Uterus (tissue), 3 donors: ENCODE measurements at regions not wholly inside any gene's neighbourhood (a gene's known extent, or its start where the extent isn't known, plus 50 kb on each side); places are given as distances from the start of the nearest gene placed in this dataset.

Experiments
- DNase-seq, 2 donors: peaks; one replicate each; pipeline ENCODE4 v3.0.0-alpha.2; 2019 to 2020
- H3K27ac ChIP-seq, 2 donors: fragments of 200-600 bp; sonication (generic); 1 replicate in 1 of 2; 2 replicates in 1 of 2; pipeline ENCODE4 v1.5.1; 2016 to 2018
- H3K27me3 ChIP-seq, 2 donors: fragments of 200-600 bp; sonication (generic); one replicate each; pipeline ENCODE4 v1.5.1; 2018 to 2019; ENCODE audit warnings: control low read depth in 1 of 2
- H3K36me3 ChIP-seq, 2 donors: fragments of 200-600 bp; sonication (generic); one replicate each; pipeline ENCODE4 v1.5.1; 2019; ENCODE audit warnings: control low read depth in 1 of 2
- H3K4me1 ChIP-seq, 2 donors: fragments of 200-600 bp; sonication (generic); one replicate each; pipeline ENCODE4 v1.5.1; 2018 to 2019; ENCODE audit warnings: control low read depth in 1 of 2
- H3K4me3 ChIP-seq, 2 donors: fragments of 200-600 bp; sonication (generic); 1 replicate in 1 of 2; 2 replicates in 1 of 2; pipeline ENCODE4 v1.5.1; 2018 to 2019; ENCODE audit warnings: mild to moderate bottlenecking in 1 of 2
- H3K9me3 ChIP-seq, 2 donors: fragments of 200-600 bp; sonication (generic); one replicate each; pipeline ENCODE4 v1.5.1; 2019; ENCODE audit warnings: control low read depth in 1 of 2
- CTCF ChIP-seq, 4 experiments: fragments of 200-600 bp in 2 of 4; fragments of 450-650 bp in 2 of 4; sonication (generic) in 2 of 4; IDR thresholded peaks; one replicate each; pipeline ENCODE4 v1.5.1; 2016 to 2019; ENCODE audit warnings: antibody characterized with exemption in 4 of 4, mild to moderate bottlenecking in 2 of 4, moderate library complexity in 1 of 4
- POLR2A ChIP-seq, 2 donors: fragments of 450-650 bp; IDR thresholded peaks; one replicate each; pipeline ENCODE4 v1.6.1; 2016; ENCODE audit warnings: antibody characterized with exemption in 2 of 2, mild to moderate bottlenecking in 1 of 2, moderate library complexity in 1 of 2
- intact Hi-C: fragments of 100-400 bp; cut with DNase I; formaldehyde crosslinking; loops from one replicate; pipeline ENCODE4 v1.15.1; 2023; ENCODE audit warnings: low total_unique reads
- donor health status: DM: yes; HTN: yes; CAD: no.

GRCh38 chr2:234145511-234145910, 95.0 kb downstream of the SPP2 start:
- H3K4me3 ChIP-seq: no peak overlapping the region
- H3K27me3 ChIP-seq: no peaks in the 10 kb centered on the region
- DNase-seq: no peak
- H3K27ac ChIP-seq: no peak overlapping the region
- no peaks in the 10 kb centered on the region for H3K36me3 ChIP-seq
- H3K4me1 ChIP-seq: no peaks in the 10 kb centered on the region
- intact Hi-C loops: no loop called here
- no peak for TF ChIP-seq POLR2A (IDR thresholded peaks at IDR 0.05)
- TF ChIP-seq CTCF (IDR thresholded peaks at IDR 0.05): no peak
- no peaks in the 10 kb centered on the region for H3K9me3 ChIP-seq

GRCh38 chr2:234145057-234145456, 94.6 kb downstream of the SPP2 start:
- TF ChIP-seq POLR2A (IDR thresholded peaks at IDR 0.05): no peak
- no peak for TF ChIP-seq CTCF (IDR thresholded peaks at IDR 0.05)
- intact Hi-C loops: no loop called here
- H3K27me3 ChIP-seq: no peaks in the 10 kb centered on the region

GRCh38 chr2:234143896-234144295, 93.4 kb downstream of the SPP2 start:
- no peak overlapping the region for H3K27ac ChIP-seq
- no peaks in the 10 kb centered on the region for H3K27me3 ChIP-seq
- H3K4me3 ChIP-seq: no peak overlapping the region
- H3K36me3 ChIP-seq: no peaks in the 10 kb centered on the region
- H3K9me3 ChIP-seq: no peaks in the 10 kb centered on the region
- H3K4me1 ChIP-seq: no peaks in the 10 kb centered on the region
- DNase-seq: no peak
- intact Hi-C loops: no loop called here
- TF ChIP-seq POLR2A (IDR thresholded peaks at IDR 0.05) (no peak), CTCF (IDR thresholded peaks at IDR 0.05) (no peak)

More at GRCh38 chr2:234145057-234145456, 94.6 kb downstream of the SPP2 start:
- no peaks in the 10 kb centered on the region for H3K9me3 ChIP-seq
- DNase-seq: no peak
- no peak overlapping the region for H3K27ac ChIP-seq
- H3K4me3 ChIP-seq: no peak overlapping the region
- H3K4me1 ChIP-seq: no peaks in the 10 kb centered on the region
- no peaks in the 10 kb centered on the region for H3K36me3 ChIP-seq

- DNase-seq: no peak
- no peak overlapping the region for H3K27ac ChIP-seq
- H3K4me3 ChIP-seq: no peak overlapping the region
- no peaks in the 10 kb centered on the region for H3K36me3 ChIP-seq
- no peaks in the 10 kb centered on the region for H3K27me3 ChIP-seq
- H3K4me1 ChIP-seq: no peaks in the 10 kb centered on the region
- TF ChIP-seq POLR2A (IDR thresholded peaks at IDR 0.05) (no peak), CTCF (IDR thresholded peaks at IDR 0.05) (no peak)
- no peaks in the 10 kb centered on the region for H3K9me3 ChIP-seq
- intact Hi-C loops: no loop called here
Measured at GRCh38 chr2:234142530-234142929, 92.0 kb downstream of the SPP2 start.

- no peak for TF ChIP-seq POLR2A (IDR thresholded peaks at IDR 0.05)
- Histone ChIP-seq H3K4me3 (no peak overlapping the region), H3K27me3 (no peaks in the 10 kb centered on the region), H3K27ac (no peak overlapping the region), H3K9me3 (no peaks in the 10 kb centered on the region), H3K36me3 (no peaks in the 10 kb centered on the region), H3K4me1 (no peaks in the 10 kb centered on the region)
- DNase-seq: no peak
- intact Hi-C loops: no loop called here
Measured at GRCh38 chr2:234139755-234140154, 89.3 kb downstream of the SPP2 start.

- no peak overlapping the region for H3K4me3 ChIP-seq
- H3K4me1 ChIP-seq: no peaks in the 10 kb centered on the region
- no peaks in the 10 kb centered on the region for H3K36me3 ChIP-seq
- no peaks in the 10 kb centered on the region for H3K27me3 ChIP-seq
- H3K27ac ChIP-seq: no peak overlapping the region
- TF ChIP-seq CTCF (IDR thresholded peaks at IDR 0.05) (no peak), POLR2A (IDR thresholded peaks at IDR 0.05) (no peak)
- no peak for DNase-seq
- intact Hi-C loops: no loop called here
- H3K9me3 ChIP-seq: no peaks in the 10 kb centered on the region
Measured at GRCh38 chr2:234138836-234139235, 88.3 kb downstream of the SPP2 start.
